GM13976 (cell line): ENCODE measurements at regions not wholly inside any gene's neighbourhood (a gene's known extent, or its start where the extent isn't known, plus 50 kb on each side); places are given as distances from the start of the nearest gene placed in this dataset.

Source experiments
- DNase-seq: peaks from one replicate; pipeline ENCODE4 v3.0.0; 2012; ENCODE audit warnings: low spot score
- in situ Hi-C: fragments of 300-500 bp; cut with MboI; formaldehyde crosslinking; loops from one replicate; pipeline ENCODE4 v1.12.0; 2022; ENCODE audit warnings: low sequenced_read_pairs, mixed read lengths, inconsistent platforms; ENCODE audit not compliant: unreplicated experiment
- TF ChIP-seq, protein P1 (sequence below): IDR thresholded peaks from 2 replicates; pipeline ENCODE4 v1.5.1; 2012; ENCODE audit warnings: borderline replicate concordance, mild to moderate bottlenecking; ENCODE audit not compliant: insufficient read depth; ENCODE audit errors: extremely low read depth, missing control alignments, control extremely low read depth

DNA sequence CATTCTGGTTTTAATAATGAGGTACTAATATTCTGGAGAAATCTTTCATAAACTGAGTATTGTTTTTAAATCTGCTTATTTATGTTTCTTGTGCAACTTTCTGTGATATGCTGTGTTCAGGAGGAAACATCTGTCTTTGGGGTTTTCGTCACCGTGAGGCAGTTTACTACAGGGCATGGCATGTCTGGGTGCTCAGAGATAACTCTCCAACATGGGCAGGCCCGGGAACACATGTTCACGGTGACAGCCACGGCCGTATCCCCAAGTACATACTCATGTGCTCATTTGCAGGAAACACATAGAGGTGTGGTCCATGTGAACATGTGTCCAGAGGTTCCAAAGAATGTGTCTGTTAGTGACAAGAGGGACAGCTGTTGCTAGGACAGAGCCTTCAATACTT lies 62.1 kb upstream of the CNKSR3 start:
- TF ChIP-seq, protein P1, sequence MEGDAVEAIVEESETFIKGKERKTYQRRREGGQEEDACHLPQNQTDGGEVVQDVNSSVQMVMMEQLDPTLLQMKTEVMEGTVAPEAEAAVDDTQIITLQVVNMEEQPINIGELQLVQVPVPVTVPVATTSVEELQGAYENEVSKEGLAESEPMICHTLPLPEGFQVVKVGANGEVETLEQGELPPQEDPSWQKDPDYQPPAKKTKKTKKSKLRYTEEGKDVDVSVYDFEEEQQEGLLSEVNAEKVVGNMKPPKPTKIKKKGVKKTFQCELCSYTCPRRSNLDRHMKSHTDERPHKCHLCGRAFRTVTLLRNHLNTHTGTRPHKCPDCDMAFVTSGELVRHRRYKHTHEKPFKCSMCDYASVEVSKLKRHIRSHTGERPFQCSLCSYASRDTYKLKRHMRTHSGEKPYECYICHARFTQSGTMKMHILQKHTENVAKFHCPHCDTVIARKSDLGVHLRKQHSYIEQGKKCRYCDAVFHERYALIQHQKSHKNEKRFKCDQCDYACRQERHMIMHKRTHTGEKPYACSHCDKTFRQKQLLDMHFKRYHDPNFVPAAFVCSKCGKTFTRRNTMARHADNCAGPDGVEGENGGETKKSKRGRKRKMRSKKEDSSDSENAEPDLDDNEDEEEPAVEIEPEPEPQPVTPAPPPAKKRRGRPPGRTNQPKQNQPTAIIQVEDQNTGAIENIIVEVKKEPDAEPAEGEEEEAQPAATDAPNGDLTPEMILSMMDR = no peak
- no peak for DNase-seq
- in situ Hi-C loops = no loop called here

- in situ Hi-C loops = no loop called here
- TF ChIP-seq, protein P1 = no peak
These were observed 67.6 kb upstream of the CNKSR3 start for GRCh38 chr6:154578004-154578559.

GRCh38 chr6:154579046-154579445 lies 68.6 kb upstream of the CNKSR3 start:
- in situ Hi-C loops = no loop called here
- no peak for DNase-seq
- TF ChIP-seq, protein P1 = no peak

More at GRCh38 chr6:154578004-154578559, 67.6 kb upstream of the CNKSR3 start:
- DNase-seq = no peak

GRCh38 chr6:154579485-154579884 lies 69.0 kb upstream of the CNKSR3 start:
- no peak for DNase-seq

DNA sequence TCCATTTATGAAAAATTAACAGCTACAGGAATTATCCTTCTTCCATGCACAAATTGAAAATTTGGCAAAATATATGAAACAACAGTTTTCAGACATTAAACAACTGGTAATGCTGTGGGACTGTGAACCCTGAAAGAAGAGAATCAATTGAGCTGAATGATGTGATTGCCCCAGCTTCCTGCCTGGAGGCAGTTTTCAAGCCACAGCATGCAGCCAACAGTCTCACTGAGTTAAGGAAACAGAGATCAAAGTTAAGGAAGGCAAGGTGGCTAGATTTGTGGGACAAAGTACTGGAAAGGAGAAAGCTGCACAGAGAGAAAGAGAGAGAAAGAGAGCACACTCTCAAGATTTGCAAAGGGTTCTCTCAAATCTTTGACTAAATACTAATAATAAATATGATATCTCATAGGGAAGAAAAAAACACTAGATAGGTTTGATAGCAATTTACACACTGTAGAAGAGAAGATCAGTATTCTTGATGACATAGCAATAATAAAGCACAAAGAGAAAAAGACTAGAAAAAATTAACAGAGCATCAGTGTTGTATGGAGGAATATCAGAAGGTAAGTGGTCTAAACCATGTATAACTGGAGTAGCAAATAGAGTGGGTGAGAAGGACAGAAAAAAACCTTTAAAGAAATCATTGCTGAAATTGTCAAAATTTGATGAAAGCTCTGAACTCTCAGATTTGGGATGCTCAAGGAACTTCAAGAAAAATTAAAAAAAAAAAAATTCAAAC lies 70.1 kb upstream of the CNKSR3 start:
- in situ Hi-C loops = no loop called here
- DNase-seq = no peak
- TF ChIP-seq, protein P1 = no peak

More at GRCh38 chr6:154579485-154579884, 69.0 kb upstream of the CNKSR3 start:
- TF ChIP-seq, protein P1 = no peak
- in situ Hi-C loops = no loop called here

GRCh38 chr6:154582696-154583095 lies 72.2 kb upstream of the CNKSR3 start:
- DNase-seq = no peak
- TF ChIP-seq, protein P1 = no peak
- in situ Hi-C loops = no loop called here
